ENCODE measurements at regions not wholly inside any gene's neighbourhood (a gene's known extent, or its start where the extent isn't known, plus 50 kb on each side); places are given as distances from the start of the nearest gene placed in this dataset.
A peak's percentile ranks its signal among the peaks of the same experiment; 100 is the strongest.

GRCh38 chr15:73001840-73002239 is 50.4 kb upstream of the NEO1 start:
- no CpG with 5 or more reads among the region's 2 CpGs for WGBS (ENCODE audit: extremely low coverage, insufficient coverage, low lambda C conversion rate)
- H3K23ac ChIP-seq (ENCODE audit: low read length) = no peak overlapping the region
- H3K27ac ChIP-seq (ENCODE audit: low read depth, low read length) = no peak overlapping the region
- no peak overlapping the region for H3K18ac ChIP-seq (ENCODE audit: low read length)
- no peaks in the 10 kb centered on the region for H3K79me2 ChIP-seq (ENCODE audit: control insufficient read depth, insufficient read depth, low read length)
- no peak overlapping the region for H4K8ac ChIP-seq (ENCODE audit: low read depth, low read length)
- H3K4me3 ChIP-seq (ENCODE audit: low read length) = no peak overlapping the region
- H3K4me1 ChIP-seq (ENCODE audit: control insufficient read depth, low read depth, low read length) = no peaks in the 10 kb centered on the region
- no peak overlapping the region for H2BK120ac ChIP-seq (ENCODE audit: low read depth, low read length)
- no peak overlapping the region for H2BK15ac ChIP-seq (replicated peaks; ENCODE audit: low read depth)
- H3K27me3 ChIP-seq (ENCODE audit: insufficient read depth, low read length, poor library complexity) = no peaks in the 10 kb centered on the region
- H3K36me3 ChIP-seq (ENCODE audit: control insufficient read depth, insufficient read depth, low read length) = no peaks in the 10 kb centered on the region
- no peak overlapping the region for H3K9ac ChIP-seq (ENCODE audit: low read length)
- no peak overlapping the region for H2AK5ac ChIP-seq (ENCODE audit: low read length)
- no peaks in the 10 kb centered on the region for H3K79me1 ChIP-seq (ENCODE audit: low read length)
- no peak for DNase-seq
- no peak overlapping the region for H3K4me2 ChIP-seq (ENCODE audit: low read length)
- no peak overlapping the region for H2BK5ac ChIP-seq (ENCODE audit: low read length)
- H3K4ac ChIP-seq (ENCODE audit: low read depth, low read length) = no peak overlapping the region
- H3K56ac ChIP-seq (ENCODE audit: low read length) = no peak overlapping the region
- no peak overlapping the region for H4K5ac ChIP-seq (ENCODE audit: low read length)

- Histone ChIP-seq H2BK5ac (ENCODE audit: low read length) (no peak overlapping the region), H2BK120ac (ENCODE audit: low read depth, low read length) (no peak overlapping the region), H3K4me1 (ENCODE audit: control insufficient read depth, low read depth, low read length) (no peaks in the 10 kb centered on the region), H3K79me2 (ENCODE audit: control insufficient read depth, insufficient read depth, low read length) (no peaks in the 10 kb centered on the region), H3K4me2 (ENCODE audit: low read length) (no peak overlapping the region), H3K9ac (ENCODE audit: low read length) (no peak overlapping the region), H4K5ac (ENCODE audit: low read length) (no peak overlapping the region), H3K27ac (ENCODE audit: low read depth, low read length) (no peak overlapping the region), H3K27me3 (ENCODE audit: insufficient read depth, low read length, poor library complexity) (no peaks in the 10 kb centered on the region), H3K18ac (ENCODE audit: low read length) (no peak overlapping the region), H3K79me1 (ENCODE audit: low read length) (no peaks in the 10 kb centered on the region), H3K36me3 (ENCODE audit: control insufficient read depth, insufficient read depth, low read length) (no peaks in the 10 kb centered on the region), H3K4ac (ENCODE audit: low read depth, low read length) (no peak overlapping the region), H4K8ac (ENCODE audit: low read depth, low read length) (no peak overlapping the region), H3K4me3 (ENCODE audit: low read length) (no peak overlapping the region), H3K56ac (ENCODE audit: low read length) (no peak overlapping the region), H2AK5ac (ENCODE audit: low read length) (no peak overlapping the region), H3K23ac (ENCODE audit: low read length) (no peak overlapping the region), H2BK15ac (replicated peaks; ENCODE audit: low read depth) (no peak overlapping the region)
- no peak for DNase-seq
- WGBS (ENCODE audit: extremely low coverage, insufficient coverage, low lambda C conversion rate) = no CpG with 5 or more reads among the region's 4 CpGs
Measured at GRCh38 chr15:73000293-73000692, 52.0 kb upstream of the NEO1 start.

GRCh38 chr15:72999586-72999985 is 52.7 kb upstream of the NEO1 start:
- no peak overlapping the region for H3K56ac ChIP-seq (ENCODE audit: low read length)
- no CpG with 5 or more reads among the region's 3 CpGs for WGBS (ENCODE audit: extremely low coverage, insufficient coverage, low lambda C conversion rate)
- no peak overlapping the region for H3K23ac ChIP-seq (ENCODE audit: low read length)

GRCh38 chr15:72998681-72999466 is 53.4 kb upstream of the NEO1 start:
- no peak overlapping the region for H2BK15ac ChIP-seq (replicated peaks; ENCODE audit: low read depth)
- DNase-seq = no peak

More at GRCh38 chr15:72999586-72999985, 52.7 kb upstream of the NEO1 start:
- Histone ChIP-seq H3K27me3 (ENCODE audit: insufficient read depth, low read length, poor library complexity) (no peaks in the 10 kb centered on the region), H3K4me3 (ENCODE audit: low read length) (no peak overlapping the region), H3K18ac (ENCODE audit: low read length) (no peak overlapping the region), H2BK120ac (ENCODE audit: low read depth, low read length) (no peak overlapping the region), H3K4me2 (ENCODE audit: low read length) (no peak overlapping the region), H3K4ac (ENCODE audit: low read depth, low read length) (no peak overlapping the region), H2BK5ac (ENCODE audit: low read length) (no peak overlapping the region), H3K9ac (ENCODE audit: low read length) (no peak overlapping the region), H3K79me2 (ENCODE audit: control insufficient read depth, insufficient read depth, low read length) (no peaks in the 10 kb centered on the region), H3K36me3 (ENCODE audit: control insufficient read depth, insufficient read depth, low read length) (no peaks in the 10 kb centered on the region), H3K27ac (ENCODE audit: low read depth, low read length) (no peak overlapping the region), H4K8ac (ENCODE audit: low read depth, low read length) (no peak overlapping the region), H2BK15ac (replicated peaks; ENCODE audit: low read depth) (no peak overlapping the region), H2AK5ac (ENCODE audit: low read length) (no peak overlapping the region), H3K4me1 (ENCODE audit: control insufficient read depth, low read depth, low read length) (no peaks in the 10 kb centered on the region), H4K5ac (ENCODE audit: low read length) (no peak overlapping the region), H3K79me1 (ENCODE audit: low read length) (no peaks in the 10 kb centered on the region)
- DNase-seq = no peak

GRCh38 chr15:72998226-72998625 is 54.0 kb upstream of the NEO1 start:
- no peak overlapping the region for H3K56ac ChIP-seq (ENCODE audit: low read length)
- no peak overlapping the region for H3K23ac ChIP-seq (ENCODE audit: low read length)
- H3K27me3 ChIP-seq (ENCODE audit: insufficient read depth, low read length, poor library complexity) = no peaks in the 10 kb centered on the region
- H3K4me2 ChIP-seq (ENCODE audit: low read length) = no peak overlapping the region
- no peak overlapping the region for H3K9ac ChIP-seq (ENCODE audit: low read length)
- no peak overlapping the region for H3K4ac ChIP-seq (ENCODE audit: low read depth, low read length)
- no peak overlapping the region for H4K8ac ChIP-seq (ENCODE audit: low read depth, low read length)
- no peaks in the 10 kb centered on the region for H3K36me3 ChIP-seq (ENCODE audit: control insufficient read depth, insufficient read depth, low read length)
- H3K79me1 ChIP-seq (ENCODE audit: low read length) = no peaks in the 10 kb centered on the region
- H4K5ac ChIP-seq (ENCODE audit: low read length) = no peak overlapping the region
- H3K18ac ChIP-seq (ENCODE audit: low read length) = peak overlapping the region; percentile 64
- DNase-seq = no peak
- H2BK5ac ChIP-seq (ENCODE audit: low read length) = no peak overlapping the region
- H2BK15ac ChIP-seq (replicated peaks; ENCODE audit: low read depth) = no peak overlapping the region
- no peak overlapping the region for H3K4me3 ChIP-seq (ENCODE audit: low read length)
- H3K79me2 ChIP-seq (ENCODE audit: control insufficient read depth, insufficient read depth, low read length) = no peaks in the 10 kb centered on the region
- H2AK5ac ChIP-seq (ENCODE audit: low read length) = no peak overlapping the region
- H3K27ac ChIP-seq (ENCODE audit: low read depth, low read length) = no peak overlapping the region
- H3K4me1 ChIP-seq (ENCODE audit: control insufficient read depth, low read depth, low read length) = no peaks in the 10 kb centered on the region
- no peak overlapping the region for H2BK120ac ChIP-seq (ENCODE audit: low read depth, low read length)
- WGBS (ENCODE audit: extremely low coverage, insufficient coverage, low lambda C conversion rate) = no CpG with 5 or more reads among the region's 7 CpGs

More at GRCh38 chr15:72998681-72999466, 53.4 kb upstream of the NEO1 start:
- Histone ChIP-seq H3K79me2 (ENCODE audit: control insufficient read depth, insufficient read depth, low read length) (no peaks in the 10 kb centered on the region), H3K27me3 (ENCODE audit: insufficient read depth, low read length, poor library complexity) (no peaks in the 10 kb centered on the region), H3K18ac (ENCODE audit: low read length) (no peak overlapping the region), H3K4ac (ENCODE audit: low read depth, low read length) (no peak overlapping the region), H3K4me3 (ENCODE audit: low read length) (no peak overlapping the region), H3K4me1 (ENCODE audit: control insufficient read depth, low read depth, low read length) (no peaks in the 10 kb centered on the region), H2BK120ac (ENCODE audit: low read depth, low read length) (no peak overlapping the region), H3K56ac (ENCODE audit: low read length) (no peak overlapping the region), H3K23ac (ENCODE audit: low read length) (no peak overlapping the region), H3K79me1 (ENCODE audit: low read length) (no peaks in the 10 kb centered on the region), H2BK5ac (ENCODE audit: low read length) (no peak overlapping the region), H3K9ac (ENCODE audit: low read length) (no peak overlapping the region), H3K27ac (ENCODE audit: low read depth, low read length) (no peak overlapping the region), H4K8ac (ENCODE audit: low read depth, low read length) (no peak overlapping the region), H2AK5ac (ENCODE audit: low read length) (no peak overlapping the region), H4K5ac (ENCODE audit: low read length) (no peak overlapping the region), H3K4me2 (ENCODE audit: low read length) (no peak overlapping the region), H3K36me3 (ENCODE audit: control insufficient read depth, insufficient read depth, low read length) (no peaks in the 10 kb centered on the region)
- no CpG with 5 or more reads among the region's 18 CpGs for WGBS (ENCODE audit: extremely low coverage, insufficient coverage, low lambda C conversion rate)

- Histone ChIP-seq H2BK120ac (ENCODE audit: low read depth, low read length) (no peak overlapping the region), H3K4me3 (ENCODE audit: low read length) (no peak overlapping the region), H3K4me2 (ENCODE audit: low read length) (no peak overlapping the region), H4K8ac (ENCODE audit: low read depth, low read length) (no peak overlapping the region), H3K27me3 (ENCODE audit: insufficient read depth, low read length, poor library complexity) (no peaks in the 10 kb centered on the region), H2AK5ac (ENCODE audit: low read length) (no peak overlapping the region), H4K5ac (ENCODE audit: low read length) (no peak overlapping the region), H3K79me1 (ENCODE audit: low read length) (no peaks in the 10 kb centered on the region), H2BK5ac (ENCODE audit: low read length) (no peak overlapping the region), H3K56ac (ENCODE audit: low read length) (no peak overlapping the region), H3K18ac (ENCODE audit: low read length) (no peak overlapping the region), H3K4me1 (ENCODE audit: control insufficient read depth, low read depth, low read length) (no peaks in the 10 kb centered on the region), H2BK15ac (replicated peaks; ENCODE audit: low read depth) (no peak overlapping the region), H3K23ac (ENCODE audit: low read length) (no peak overlapping the region), H3K36me3 (ENCODE audit: control insufficient read depth, insufficient read depth, low read length) (no peaks in the 10 kb centered on the region), H3K27ac (ENCODE audit: low read depth, low read length) (no peak overlapping the region), H3K4ac (ENCODE audit: low read depth, low read length) (no peak overlapping the region), H3K9ac (ENCODE audit: low read length) (no peak overlapping the region), H3K79me2 (ENCODE audit: control insufficient read depth, insufficient read depth, low read length) (no peaks in the 10 kb centered on the region)
- DNase-seq = no peak
- no CpG with 5 or more reads among the region's 2 CpGs for WGBS (ENCODE audit: extremely low coverage, insufficient coverage, low lambda C conversion rate)
Measured at GRCh38 chr15:72995849-72996248, 56.4 kb upstream of the NEO1 start.
